ENCODE measurements at regions not wholly inside any gene's neighbourhood (a gene's known extent, or its start where the extent isn't known, plus 50 kb on each side); places are given as distances from the start of the nearest gene placed in this dataset.

DNA sequence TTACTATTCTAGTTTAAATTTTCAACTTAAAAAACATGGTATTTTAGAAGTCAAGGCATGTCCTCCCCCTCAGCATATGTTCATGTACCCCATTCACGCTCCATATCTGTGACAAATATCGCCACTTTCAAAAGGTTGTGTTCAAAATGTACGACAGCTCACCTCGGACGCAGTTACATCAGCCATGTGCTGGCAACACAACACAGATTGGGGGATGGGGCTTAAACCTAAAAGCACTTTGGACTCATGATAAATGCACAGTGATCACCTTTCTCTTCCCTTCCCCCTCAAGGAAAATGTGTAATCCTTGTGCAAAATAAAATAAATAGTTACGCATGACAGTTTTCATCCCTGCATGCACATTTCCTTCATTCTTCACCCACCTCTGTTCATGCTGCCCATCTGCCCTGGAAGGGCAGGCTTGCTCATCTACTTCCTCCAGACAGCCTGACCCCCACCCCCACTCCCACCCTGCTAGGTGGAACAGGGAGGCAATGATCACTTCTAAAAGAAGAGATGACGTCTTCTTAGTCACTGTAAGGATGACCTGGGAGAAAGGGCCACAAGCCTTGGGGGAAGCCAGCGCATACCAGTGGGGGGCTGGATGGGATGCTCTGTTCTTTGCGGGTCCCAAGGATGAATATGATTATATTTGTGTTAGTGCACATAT, 271.4 kb upstream of the SEMA6D start:
- H3K9me3 ChIP-seq (ENCODE audit: control insufficient read depth in 4 of 4, low read length in 3 of 4): no peaks in the 10 kb centered on the region
- H3K27me3 ChIP-seq (ENCODE audit: control insufficient read depth in 4 of 4, insufficient read depth in 4 of 4, low read length in 3 of 4): no peaks in the 10 kb centered on the region
- no peak for DNase-seq (ENCODE audit: low spot score)
- H3K9ac ChIP-seq (ENCODE audit: low read depth in 1 of 2, low read length in 2 of 2): no peak overlapping the region
- H3K36me3 ChIP-seq (ENCODE audit: control insufficient read depth in 4 of 4, insufficient read depth in 3 of 4, low read depth in 1 of 4, low read length in 3 of 4): no peaks in the 10 kb centered on the region
- 90% methylated on average over 9 of the region's 9 CpGs for WGBS
- H3K4me1 ChIP-seq (ENCODE audit: control insufficient read depth in 4 of 4, insufficient read depth in 4 of 4, low read length in 3 of 4): no peaks in the 10 kb centered on the region
- no peak overlapping the region for H3K4me3 ChIP-seq (ENCODE audit: low read depth in 1 of 3, low read length in 3 of 3)
- H3K27ac ChIP-seq (ENCODE audit: low read depth in 1 of 2, low read length in 2 of 2): no peak overlapping the region
- TF ChIP-seq, protein P1, sequence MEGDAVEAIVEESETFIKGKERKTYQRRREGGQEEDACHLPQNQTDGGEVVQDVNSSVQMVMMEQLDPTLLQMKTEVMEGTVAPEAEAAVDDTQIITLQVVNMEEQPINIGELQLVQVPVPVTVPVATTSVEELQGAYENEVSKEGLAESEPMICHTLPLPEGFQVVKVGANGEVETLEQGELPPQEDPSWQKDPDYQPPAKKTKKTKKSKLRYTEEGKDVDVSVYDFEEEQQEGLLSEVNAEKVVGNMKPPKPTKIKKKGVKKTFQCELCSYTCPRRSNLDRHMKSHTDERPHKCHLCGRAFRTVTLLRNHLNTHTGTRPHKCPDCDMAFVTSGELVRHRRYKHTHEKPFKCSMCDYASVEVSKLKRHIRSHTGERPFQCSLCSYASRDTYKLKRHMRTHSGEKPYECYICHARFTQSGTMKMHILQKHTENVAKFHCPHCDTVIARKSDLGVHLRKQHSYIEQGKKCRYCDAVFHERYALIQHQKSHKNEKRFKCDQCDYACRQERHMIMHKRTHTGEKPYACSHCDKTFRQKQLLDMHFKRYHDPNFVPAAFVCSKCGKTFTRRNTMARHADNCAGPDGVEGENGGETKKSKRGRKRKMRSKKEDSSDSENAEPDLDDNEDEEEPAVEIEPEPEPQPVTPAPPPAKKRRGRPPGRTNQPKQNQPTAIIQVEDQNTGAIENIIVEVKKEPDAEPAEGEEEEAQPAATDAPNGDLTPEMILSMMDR (IDR thresholded peaks at IDR 0.05; ENCODE audit: low read depth, low read length, missing input control): no peak
- TF ChIP-seq FOXA2 (IDR thresholded peaks at IDR 0.05): no peak
- TF ChIP-seq RAD21 (IDR thresholded peaks at IDR 0.05): no peak
- no peak for TF ChIP-seq TAF1 (conservative IDR thresholded peaks at IDR 0.05)
- no peak for TF ChIP-seq YY1 (IDR thresholded peaks at IDR 0.05)
- TF ChIP-seq, protein P2, sequence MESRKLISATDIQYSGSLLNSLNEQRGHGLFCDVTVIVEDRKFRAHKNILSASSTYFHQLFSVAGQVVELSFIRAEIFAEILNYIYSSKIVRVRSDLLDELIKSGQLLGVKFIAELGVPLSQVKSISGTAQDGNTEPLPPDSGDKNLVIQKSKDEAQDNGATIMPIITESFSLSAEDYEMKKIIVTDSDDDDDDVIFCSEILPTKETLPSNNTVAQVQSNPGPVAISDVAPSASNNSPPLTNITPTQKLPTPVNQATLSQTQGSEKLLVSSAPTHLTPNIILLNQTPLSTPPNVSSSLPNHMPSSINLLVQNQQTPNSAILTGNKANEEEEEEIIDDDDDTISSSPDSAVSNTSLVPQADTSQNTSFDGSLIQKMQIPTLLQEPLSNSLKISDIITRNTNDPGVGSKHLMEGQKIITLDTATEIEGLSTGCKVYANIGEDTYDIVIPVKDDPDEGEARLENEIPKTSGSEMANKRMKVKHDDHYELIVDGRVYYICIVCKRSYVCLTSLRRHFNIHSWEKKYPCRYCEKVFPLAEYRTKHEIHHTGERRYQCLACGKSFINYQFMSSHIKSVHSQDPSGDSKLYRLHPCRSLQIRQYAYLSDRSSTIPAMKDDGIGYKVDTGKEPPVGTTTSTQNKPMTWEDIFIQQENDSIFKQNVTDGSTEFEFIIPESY (IDR thresholded peaks at IDR 0.05): no peak
- no peak for TF ChIP-seq HNF4A (conservative IDR thresholded peaks at IDR 0.05)
- TF ChIP-seq, protein P3, sequence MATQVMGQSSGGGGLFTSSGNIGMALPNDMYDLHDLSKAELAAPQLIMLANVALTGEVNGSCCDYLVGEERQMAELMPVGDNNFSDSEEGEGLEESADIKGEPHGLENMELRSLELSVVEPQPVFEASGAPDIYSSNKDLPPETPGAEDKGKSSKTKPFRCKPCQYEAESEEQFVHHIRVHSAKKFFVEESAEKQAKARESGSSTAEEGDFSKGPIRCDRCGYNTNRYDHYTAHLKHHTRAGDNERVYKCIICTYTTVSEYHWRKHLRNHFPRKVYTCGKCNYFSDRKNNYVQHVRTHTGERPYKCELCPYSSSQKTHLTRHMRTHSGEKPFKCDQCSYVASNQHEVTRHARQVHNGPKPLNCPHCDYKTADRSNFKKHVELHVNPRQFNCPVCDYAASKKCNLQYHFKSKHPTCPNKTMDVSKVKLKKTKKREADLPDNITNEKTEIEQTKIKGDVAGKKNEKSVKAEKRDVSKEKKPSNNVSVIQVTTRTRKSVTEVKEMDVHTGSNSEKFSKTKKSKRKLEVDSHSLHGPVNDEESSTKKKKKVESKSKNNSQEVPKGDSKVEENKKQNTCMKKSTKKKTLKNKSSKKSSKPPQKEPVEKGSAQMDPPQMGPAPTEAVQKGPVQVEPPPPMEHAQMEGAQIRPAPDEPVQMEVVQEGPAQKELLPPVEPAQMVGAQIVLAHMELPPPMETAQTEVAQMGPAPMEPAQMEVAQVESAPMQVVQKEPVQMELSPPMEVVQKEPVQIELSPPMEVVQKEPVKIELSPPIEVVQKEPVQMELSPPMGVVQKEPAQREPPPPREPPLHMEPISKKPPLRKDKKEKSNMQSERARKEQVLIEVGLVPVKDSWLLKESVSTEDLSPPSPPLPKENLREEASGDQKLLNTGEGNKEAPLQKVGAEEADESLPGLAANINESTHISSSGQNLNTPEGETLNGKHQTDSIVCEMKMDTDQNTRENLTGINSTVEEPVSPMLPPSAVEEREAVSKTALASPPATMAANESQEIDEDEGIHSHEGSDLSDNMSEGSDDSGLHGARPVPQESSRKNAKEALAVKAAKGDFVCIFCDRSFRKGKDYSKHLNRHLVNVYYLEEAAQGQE (IDR thresholded peaks at IDR 0.05): no peak
- TF ChIP-seq, protein P4, sequence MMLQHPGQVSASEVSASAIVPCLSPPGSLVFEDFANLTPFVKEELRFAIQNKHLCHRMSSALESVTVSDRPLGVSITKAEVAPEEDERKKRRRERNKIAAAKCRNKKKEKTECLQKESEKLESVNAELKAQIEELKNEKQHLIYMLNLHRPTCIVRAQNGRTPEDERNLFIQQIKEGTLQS (IDR thresholded peaks at IDR 0.05): no peak
- TF ChIP-seq GABPA (IDR thresholded peaks at IDR 0.05 in 1 of 2, conservative IDR thresholded peaks at IDR 0.05 in 1 of 2): no peak
- TF ChIP-seq HNF4G (IDR thresholded peaks at IDR 0.05): no peak
- TF ChIP-seq SP1 (IDR thresholded peaks at IDR 0.05): no peak
- no peak for TF ChIP-seq NR2F2 (IDR thresholded peaks at IDR 0.05)
- TF ChIP-seq, protein P5, sequence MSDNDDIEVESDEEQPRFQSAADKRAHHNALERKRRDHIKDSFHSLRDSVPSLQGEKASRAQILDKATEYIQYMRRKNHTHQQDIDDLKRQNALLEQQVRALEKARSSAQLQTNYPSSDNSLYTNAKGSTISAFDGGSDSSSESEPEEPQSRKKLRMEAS (IDR thresholded peaks at IDR 0.05): no peak
- TF ChIP-seq EGR1 (IDR thresholded peaks at IDR 0.05; ENCODE audit: low read depth in 2 of 2): no peak
- TF ChIP-seq RXRA (IDR thresholded peaks at IDR 0.05): no peak
- TF ChIP-seq JUND (IDR thresholded peaks at IDR 0.05): no peak
- TF ChIP-seq FOXA1 (IDR thresholded peaks at IDR 0.05): no peak
